GM18861 (cell line): ENCODE measurements at regions not wholly inside any gene's neighbourhood (a gene's known extent, or its start where the extent isn't known, plus 50 kb on each side); places are given as distances from the start of the nearest gene placed in this dataset.
"Not testable (repeated sequence)": the region's sequence is repeated elsewhere in the genome, so short reads cannot be mapped to it uniquely, and the experiment has no call there.

ENCODE experiments used
- ATAC-seq: cut with Tn5 transposase; IDR thresholded peaks from one replicate; pipeline ENCODE4 v1.9.1; 2021; ENCODE audit not compliant: unreplicated experiment

DNA sequence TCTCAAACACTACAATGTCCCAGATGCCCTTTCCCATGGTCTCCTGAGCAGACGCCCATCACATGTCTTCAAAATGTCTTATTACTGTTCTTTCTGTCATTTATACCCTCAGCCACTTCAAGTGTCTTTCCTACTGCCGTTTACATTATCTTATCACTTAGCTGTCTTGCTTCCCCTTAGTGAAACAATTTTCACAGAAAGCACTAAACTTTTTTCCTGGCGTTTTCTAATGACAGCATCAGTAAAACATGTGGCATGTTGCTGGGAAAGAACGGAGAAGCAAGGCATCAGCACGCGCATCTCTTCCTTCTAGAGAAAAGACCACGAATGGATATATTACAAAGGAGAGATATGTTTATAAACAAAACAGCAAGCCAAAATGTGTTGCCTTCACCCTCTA is 189.7 kb upstream of the SLIT2 start:
- ATAC-seq = no peak

DNA sequence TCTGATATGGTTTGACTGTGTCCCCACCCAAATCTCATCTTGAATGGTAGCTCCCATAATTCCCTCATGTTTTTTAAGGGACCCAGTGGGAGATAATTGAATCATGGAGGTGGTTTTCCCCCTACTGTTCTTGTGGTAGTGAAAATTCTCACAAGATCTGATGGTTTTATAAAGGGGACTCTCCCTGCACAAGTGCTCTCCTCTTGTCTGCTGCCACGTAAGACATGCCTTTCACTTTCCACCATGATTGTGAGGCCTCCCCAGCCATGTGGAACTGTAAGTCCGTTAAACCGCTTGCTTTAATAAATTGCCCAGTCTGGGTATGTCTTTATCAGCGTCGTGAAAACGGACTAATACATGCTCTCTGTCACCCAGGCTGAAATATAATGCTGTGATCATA is 200.9 kb upstream of the SLIT2 start:
- ATAC-seq = no peak

DNA sequence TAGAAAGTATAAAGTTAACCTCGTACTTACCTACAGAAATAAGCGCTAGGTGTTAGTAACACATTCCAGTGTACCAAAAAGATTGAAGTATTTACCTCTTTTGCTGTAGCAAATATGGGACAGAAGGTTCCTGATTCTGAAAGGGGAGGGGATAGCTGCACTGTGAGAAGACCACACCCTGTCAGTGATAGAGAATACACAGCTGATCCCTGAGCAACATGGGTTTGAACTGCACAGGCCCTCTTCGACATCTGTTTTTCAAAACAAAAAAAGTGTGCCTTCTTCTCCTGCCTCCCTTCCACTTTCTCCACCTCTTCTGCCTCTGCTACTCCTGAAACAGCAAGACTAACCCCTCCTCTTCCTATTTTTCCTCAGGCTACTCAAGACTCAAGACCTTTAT is 201.8 kb upstream of the SLIT2 start:
- no peak for ATAC-seq

DNA sequence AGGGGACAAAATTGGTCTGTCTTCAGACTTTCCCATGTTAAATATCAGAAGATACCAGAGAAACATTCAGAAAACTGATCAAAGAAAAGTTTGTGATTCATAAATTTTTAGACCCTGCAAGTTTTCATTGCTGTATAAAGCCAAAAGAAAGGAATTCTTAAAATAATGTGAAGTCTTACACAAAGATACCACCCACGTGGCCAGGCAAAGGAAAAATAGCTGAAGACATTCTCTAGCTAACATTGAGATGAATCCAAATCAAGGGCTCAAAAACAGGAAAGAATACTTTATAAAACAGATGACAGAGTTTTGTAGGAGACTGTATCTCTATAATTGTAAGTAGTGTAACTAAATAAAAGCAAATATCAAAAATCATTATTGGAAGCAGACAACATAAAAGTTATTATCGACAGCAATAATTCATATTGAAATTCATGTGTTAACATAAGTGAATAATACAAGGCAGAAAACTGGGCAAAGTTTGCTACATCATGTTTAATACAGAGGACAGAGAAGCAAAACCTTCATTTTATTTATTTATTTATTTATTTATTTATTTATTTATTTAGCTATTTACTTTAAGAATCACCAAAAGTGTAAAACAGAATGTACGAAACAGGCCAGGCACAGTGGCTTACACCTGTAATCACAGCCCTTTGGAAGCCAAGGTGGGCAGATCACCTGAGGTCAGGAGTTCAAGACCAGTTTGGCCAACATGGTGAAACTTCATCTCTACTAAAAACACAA is 204.6 kb upstream of the SLIT2 start:
- no peak for ATAC-seq

DNA sequence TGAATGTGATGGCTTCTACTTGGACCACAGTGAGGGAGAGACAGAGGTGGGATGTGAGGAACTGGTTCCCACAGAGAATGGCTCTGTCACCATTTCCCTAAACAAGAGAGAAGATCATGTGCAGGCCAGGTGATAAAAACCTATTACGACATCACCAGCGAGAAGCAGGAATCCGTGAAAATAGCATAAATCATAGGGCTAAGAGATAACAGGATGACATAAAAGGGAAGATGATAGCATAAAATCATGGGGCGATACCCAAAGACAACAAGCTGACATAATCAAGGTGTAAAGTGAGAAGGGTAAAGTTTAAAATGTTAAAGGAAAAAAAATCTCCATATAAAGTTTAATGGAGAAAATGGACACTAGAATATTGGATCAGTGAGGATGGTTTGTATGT is 205.5 kb upstream of the SLIT2 start:
- no peak for ATAC-seq

DNA sequence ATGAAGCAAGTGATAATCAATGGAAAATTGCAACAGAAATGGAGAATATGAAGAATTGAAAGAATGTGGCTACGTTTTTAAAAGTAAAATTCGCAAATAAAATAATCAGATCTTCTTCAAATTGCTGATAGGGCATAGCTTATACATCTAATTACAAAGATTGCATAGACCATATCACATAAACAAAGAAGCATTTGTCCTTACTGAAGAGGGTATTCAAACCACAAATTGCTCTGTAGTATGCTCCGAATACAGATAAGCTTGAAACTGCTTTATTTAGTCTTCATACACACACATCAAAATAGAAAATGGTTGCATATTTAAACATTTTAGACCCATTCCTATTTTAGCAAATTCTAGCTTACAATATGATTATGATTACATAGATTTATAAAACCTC is 206.7 kb upstream of the SLIT2 start:
- ATAC-seq = no peak

DNA sequence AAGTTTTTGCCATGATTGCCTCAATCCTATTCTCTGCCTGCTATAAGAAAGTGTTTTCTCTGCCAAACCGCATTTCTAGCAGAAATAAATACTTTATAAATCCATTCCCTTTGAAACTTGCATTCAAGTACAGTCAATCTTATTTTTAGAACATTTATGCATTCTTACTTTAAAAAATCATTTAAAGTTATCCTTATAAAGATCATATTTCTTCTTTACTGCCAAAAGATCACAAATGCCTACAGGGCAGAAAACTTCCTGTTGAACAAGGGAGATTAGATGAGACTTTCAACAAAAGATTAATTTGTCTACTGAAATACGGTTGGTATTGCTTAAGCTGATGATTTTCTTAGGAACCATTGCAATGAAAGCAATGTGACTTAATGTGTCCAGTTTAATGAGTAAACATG is 207.2 kb upstream of the SLIT2 start:
- ATAC-seq = no peak

DNA sequence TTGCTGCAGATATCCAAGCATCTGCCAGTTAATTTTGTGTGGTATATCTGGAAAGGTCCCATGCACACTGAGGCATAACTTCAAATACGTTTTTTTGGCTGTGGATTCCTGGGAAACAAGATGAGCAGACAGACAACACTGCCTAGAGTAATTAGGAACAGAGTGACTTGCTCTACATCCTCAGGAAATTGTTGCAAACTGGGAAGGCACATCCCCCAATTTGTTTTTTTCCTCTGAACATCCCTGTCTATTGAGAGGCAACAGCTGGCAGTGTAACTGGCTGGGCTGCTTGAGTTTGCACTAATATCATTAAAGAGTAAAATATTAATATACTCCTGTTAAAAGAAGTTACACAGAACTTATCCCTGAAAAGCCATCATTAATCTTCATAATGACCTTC is 207.7 kb upstream of the SLIT2 start:
- no peak for ATAC-seq

DNA sequence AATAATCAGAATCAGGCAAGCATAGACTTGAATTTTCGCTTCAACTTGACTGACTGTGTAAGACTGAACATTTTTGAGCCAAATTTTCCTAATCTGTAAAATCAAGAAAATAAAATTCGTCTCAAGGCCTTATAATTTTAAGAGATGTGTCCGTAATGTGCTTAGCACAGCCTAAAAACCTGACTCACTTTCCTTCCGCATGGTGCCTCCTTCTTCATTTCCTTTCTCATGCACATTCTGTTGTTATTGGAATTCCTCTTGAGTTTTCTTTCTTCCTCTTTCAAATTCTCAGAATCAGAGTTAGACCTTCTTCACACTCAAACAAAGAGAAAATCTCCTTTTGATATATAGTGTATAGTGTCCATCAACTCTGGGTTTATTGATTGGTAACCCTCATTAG is 208.9 kb upstream of the SLIT2 start:
- no peak for ATAC-seq

DNA sequence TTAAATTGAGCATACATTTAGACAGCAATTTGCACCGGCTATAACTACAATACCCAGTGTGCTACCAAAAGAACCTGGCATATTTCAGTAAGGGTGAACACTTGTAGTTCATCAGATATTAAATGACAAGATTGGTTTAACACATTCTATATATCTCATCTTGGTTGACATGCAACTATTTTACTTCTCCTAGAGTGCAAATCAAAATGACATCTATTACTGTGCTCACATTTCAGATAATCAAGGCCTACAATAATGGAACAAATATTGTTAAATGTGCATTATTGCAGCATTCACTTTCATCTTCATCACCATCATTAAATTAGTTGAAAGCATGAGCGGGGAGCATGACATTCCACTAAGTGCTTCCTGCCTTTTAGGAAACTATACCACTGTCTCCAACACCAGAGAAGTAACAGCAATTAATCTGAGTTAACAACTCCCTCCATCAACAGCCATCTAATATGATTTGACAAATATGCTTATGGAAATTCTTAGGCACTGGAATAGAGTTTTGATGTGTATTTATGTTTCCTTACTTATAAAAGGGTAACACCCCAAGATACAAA is 209.8 kb upstream of the SLIT2 start:
- ATAC-seq = no peak

DNA sequence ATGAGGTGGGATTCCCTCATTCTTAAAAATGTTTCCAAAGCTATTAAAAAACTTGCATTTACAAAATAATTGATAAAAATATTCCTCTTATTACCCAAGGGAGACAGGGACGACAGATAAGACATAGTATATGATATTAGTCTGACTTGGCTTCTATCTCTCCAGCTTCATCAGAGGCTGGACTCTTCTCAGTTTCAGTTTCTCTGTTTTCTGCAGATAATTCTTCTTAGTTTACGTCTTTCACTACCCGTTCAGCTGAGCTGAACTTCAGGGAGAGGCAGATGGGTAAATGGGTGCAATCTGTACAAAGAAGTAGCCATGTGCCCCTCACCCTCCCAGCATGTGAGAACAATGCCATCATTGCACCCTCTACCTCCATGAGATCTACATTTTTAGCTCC is 214.0 kb upstream of the SLIT2 start:
- ATAC-seq = no peak

DNA sequence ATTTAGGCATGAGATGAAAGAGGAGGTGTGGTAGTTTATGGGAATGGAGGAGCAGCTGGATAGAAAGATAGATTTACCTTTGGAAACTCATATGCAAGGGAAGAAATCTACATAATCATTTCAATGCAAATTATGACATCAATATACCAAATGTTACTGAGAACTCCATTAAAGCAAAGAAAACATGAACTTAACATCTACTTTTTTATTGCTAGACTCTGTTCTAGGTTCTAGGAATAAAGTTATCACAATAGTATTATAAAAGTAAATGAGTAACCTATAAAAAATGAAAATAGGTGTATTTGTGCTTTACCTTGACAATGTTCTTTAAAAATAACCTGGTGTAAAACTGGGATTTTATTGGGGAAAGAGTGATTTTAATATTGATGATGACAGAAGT is 221.6 kb upstream of the SLIT2 start:
- ATAC-seq = no peak

DNA sequence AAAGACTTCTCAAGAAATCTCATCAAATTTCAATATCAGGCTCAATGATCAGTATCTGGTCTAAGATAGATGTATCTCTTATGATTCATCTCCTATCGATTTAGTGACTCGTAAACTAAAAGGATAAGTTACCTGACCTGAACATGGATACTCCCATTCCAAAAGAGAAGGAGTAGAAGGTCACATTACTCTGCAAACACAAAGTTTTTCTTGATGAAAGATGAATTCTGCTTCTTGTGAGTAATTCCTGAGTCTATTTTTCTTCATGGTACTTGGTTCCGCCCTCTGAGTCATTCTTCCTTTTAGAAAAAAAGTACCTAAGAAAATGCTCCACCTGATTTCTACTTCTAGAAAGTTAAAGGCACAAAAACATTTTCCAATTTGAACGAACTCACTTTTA is 223.1 kb upstream of the SLIT2 start:
- ATAC-seq = no peak

DNA sequence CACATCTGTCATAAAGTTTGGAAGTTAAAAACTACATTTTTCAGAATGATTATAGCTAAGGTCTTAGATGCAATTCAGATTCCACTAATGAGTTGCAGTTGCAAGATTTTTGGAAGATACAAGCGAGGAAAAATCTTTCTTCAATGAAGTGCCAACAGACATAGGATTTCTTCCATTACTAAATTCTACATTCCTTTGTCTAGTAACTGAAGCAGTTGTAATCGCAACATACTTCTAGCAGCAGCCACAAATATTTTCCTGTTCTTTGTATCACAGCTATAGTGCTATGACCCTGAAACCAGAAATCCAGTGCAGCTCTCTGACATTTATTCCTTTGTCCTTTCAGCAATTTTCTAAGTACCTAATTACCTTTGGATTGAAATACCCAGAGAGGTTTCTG is 225.2 kb upstream of the SLIT2 start:
- ATAC-seq = no peak

DNA sequence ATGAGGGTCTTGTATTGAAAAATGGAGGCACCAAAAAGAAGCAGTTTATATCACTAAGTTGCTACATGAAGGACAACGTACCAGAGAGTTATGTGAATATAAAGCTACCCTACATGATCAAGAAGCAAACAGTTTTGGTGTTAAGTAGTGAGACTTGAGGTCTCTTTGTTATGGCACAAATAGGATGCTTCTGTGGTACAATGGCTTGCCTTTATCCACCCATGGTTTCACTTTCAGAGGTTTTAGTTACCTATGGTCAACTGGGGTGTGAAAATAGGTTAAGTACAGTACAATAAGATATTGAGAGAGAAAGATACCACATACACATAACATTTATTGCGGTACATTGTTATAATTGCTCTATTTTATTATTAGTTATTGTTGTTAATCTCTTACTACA is 229.2 kb upstream of the SLIT2 start:
- ATAC-seq = no peak

DNA sequence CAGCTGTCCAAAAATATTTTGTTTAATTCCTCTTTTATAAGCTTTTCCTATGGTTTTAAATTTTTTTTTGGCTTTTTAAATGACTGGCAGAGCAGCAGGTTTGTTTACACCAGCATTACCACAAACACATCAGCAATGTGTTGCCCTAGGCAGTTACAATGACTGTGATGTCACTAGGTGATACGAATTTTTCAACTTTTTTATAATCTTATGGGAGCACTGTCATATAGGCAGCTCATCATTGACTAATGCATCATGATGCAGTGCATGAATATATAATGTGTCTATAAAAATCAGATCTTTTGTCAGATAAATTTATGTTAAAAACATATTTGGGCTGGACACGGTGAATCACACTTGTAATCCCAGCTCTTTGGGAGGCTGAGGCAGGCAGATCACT is 231.6 kb upstream of the SLIT2 start:
- ATAC-seq = no peak

DNA sequence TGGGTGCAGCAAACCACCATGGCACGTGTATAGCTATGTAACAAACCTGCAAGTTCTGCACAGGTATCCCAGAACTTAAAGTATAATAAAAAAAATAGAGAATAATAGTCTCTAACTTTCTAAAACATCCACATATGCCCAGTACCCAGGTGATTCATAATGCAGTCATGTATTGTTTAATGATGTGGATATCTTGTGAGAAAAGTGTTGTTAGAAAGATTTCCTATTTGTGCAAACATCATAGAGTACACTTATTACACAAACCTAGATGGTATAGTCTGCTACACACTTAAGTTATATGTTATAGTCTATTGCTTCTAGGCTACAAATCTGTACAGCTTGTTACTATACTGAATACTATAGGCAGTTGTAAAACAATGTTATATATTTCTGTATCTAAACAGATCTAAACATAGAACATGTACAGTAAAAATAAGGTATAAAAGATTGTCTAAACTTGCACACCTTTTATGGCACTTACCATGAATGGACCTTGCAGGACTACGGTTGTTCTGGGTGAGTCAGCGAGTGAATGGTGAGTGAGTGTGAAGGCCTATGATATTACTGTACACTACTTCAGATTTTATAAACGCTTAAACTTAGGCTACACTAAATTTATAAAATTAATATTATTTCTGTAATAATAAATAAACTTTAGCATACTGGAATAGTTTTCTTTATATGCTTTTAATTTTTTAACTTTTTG is 232.2 kb upstream of the SLIT2 start:
- no peak for ATAC-seq

DNA sequence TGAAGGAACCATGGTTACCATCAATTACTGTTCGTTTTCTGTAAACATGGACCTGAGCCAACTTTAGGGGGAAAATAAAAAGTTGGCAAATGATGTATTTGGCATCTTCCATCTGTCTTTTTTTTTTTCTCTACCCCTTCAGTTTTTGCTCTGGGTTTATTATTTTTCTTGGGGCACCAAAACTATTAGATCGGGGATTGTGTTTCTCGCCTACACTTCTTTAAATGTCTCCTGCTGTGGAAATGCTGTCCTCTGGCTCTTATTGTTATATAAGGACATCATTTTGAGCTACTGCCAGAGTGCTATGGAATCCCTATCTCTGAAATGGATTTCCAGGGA is 234.0 kb upstream of the SLIT2 start:
- no peak for ATAC-seq

DNA sequence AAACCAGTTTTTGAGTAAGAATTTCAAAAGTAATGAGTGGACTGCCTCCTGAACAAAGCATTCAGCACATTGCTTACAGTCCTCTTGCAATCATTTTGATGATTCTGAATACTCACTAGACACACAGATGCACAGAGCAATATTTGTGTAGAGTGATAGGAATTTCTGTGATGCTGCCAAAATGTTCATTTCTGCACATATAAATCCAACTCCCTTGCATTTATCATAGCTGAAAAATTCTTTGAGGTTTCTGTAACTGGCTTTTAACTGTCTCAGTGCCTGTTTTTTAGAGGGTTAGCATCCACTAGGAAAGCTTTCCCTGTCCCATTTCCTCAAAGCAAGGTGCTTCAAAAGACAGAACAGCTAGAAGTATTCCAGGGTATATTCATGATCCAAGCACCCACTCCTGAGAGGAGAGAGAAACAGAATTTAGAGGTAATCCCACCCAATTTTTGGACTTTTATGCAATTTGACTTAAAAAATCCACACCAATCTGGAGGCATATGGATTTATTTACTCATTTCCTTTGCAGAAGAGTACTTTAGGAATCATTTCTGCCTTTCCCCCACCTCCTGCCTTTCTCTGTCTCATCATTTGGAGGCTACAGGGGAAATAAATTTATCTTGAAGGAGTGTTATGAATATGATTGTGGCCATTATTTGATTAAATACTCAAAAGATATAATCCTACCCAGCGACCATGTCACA is 234.5 kb upstream of the SLIT2 start:
- ATAC-seq = no peak

DNA sequence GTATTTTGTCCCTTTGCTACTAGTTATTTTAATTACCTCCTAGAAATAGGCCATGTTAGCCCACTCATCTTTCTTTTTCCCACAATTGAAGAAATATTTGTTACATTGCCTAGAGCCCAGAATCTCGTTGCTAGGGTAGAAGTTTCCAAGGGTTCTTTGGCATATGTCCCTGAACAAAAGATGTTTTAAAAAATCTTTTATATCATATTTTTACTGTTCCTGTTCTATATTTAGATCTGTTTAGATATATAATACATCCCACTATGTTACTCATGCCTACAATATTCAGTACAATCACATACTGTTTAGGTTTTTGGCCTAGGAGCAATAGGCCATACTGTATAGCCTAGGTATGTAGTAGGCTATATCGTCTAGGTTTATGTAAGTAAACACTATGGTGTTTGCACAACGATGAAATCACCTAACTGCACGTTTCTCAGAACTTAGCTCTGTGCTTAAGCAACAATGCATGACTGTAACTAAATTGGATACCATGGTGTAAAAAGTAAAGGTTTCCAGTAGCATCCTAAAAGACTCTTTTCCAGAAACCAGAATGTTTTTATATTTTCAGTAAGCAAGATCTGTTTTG is 236.0 kb upstream of the SLIT2 start:
- no peak for ATAC-seq

DNA sequence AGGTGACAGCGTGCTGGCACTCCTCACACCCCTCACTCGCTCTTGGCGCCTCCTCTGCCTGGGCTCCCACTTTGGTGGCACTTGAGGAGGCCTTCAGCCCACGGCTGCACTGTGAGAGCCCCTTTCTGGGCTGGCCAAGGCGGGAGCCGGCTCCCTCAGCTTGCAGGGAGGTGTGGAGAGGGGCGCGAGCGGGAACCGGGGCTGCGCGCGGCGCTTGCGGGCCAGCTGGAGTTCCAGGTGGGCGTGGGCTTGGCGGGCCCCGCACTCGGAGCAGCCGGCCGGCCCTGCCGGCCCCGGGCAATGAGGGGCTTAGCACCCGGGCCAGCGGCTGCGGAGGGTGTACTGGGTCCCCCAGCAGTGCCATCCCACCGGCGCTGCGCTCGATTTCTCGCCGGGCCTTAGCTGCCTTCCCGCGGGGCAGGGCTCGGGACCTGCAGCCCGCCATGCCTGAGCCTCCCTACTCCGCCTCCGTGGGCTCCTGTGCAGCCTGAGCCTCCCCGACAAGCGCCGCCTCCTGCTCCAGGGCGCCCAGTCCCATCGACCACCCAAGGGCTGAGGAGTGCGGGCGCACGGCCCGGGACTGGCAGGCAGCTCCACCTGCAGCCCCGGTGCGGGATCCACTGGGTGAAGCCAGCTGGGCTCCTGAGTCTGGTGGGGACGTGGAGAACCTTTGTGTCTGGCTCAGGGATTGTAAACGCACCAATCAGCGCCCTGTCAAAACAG is 247.7 kb upstream of the SLIT2 start:
- ATAC-seq = not testable (repeated sequence)
